OCI-M2 (cell line): ENCODE measurements at regions not wholly inside any gene's neighbourhood (a gene's known extent, or its start where the extent isn't known, plus 50 kb on each side); places are given as distances from the start of the nearest gene placed in this dataset.
"Not testable (repeated sequence)": the region's sequence is repeated elsewhere in the genome, so short reads cannot be mapped to it uniquely, and the experiment has no call there.

Source experiments
- DNase-seq: peaks from one replicate; lab custom pipeline; 2025; ENCODE audit not compliant: unreplicated experiment; lab: John Stamatoyannopoulos, UW

DNA sequence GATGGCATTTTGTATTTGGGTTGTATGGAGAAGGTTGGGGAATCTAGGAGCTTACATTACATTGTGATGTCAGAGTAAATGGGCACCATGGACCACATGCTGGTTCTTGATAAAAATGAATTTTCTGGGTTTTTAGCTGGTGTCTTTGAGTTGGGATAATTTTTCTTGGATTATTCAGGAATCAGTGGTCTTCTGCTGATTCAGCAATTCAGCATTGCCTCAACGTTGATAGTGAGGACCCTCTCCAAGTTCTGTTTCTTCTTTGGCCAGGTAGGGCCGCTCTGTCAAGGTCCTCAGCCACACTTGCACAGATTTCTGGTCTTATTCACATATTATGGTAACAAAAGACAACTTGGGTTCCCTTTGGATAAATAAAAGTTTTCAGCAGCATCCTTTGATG lies 312.0 kb upstream of the TPK1 start:
- no peak for DNase-seq

- DNase-seq: no peak
Observed at GRCh38 chr7:145143685-145144084, 307.8 kb upstream of the TPK1 start.

DNA sequence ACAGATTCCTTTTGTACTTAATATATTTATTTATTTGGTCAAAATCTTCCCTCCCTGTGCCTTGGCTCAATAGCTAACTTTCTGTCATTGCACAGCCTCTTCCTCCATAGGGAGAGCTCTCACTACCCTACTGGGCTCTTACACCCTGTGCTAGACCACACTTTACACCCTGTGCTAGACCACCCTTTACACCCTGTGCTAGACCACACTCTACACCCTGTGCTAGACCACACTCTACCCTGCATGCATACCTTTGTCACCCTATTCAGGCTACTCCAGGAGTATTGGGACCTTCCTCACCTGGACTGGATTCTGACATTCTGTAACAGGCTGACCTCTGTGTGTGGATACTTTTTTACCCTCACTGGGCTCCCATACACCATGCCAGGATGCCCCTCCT lies 298.5 kb upstream of the TPK1 start:
- no peak for DNase-seq

DNA sequence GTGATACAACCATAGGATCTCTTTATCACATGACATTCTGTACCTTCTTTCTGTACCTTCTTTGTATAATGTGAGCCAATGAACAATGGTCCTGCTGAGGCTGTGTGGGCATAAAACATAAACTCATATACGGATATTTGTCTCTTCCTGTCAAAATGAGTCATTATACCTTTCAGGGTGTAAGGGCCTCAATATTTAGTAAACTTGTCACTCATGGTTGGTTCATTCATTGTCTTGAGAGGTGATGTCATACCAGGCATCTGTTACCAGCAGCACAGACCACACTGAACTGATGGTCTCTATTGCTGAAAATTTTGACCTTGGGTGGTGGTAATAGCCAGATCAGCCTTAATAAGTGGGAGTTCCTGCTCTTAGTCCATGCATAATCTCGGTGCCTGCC lies 287.6 kb upstream of the TPK1 start:
- no peak for DNase-seq

GRCh38 chr7:145106001-145106400 lies 270.1 kb upstream of the TPK1 start:
- no peak for DNase-seq

DNA sequence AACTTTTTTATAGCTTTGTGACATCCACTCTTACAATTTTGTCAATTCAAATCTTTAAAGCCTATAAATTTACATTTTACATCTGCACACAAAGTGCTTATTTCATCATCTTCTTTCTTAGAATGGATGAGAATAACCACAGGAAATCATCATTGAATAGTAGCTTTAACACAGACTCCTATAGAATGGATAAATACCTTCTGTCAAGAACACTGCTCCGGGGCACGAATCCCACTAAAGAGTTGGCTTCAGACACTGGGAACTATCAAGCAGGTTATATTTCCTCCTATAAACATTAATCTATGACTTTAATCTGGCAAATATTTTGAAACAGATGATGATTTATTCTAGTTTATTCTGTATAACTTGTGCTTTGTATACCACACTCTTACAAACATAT lies 269.7 kb upstream of the TPK1 start:
- no peak for DNase-seq

- DNase-seq: no peak
Observed at GRCh38 chr7:145104400-145104799, 268.5 kb upstream of the TPK1 start.

DNA sequence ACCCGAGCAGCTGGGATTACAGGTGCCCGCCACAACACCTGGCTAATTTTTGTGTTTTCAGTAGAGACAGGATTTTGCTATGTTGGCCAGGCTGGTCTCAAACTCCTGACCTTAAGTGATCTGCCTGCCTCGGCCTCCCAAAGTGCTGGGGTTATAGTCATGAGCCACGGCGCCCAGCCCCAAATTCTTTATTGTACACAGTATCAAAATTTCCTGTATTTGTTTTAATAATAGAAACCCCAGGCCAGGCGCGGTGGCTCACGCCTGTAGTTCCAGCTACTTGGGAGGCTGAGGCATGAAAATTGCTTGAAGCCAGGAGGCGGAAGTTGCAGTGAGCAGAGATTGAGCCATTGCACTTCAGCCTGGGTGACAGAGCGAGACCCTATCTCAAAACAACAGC lies 266.3 kb upstream of the TPK1 start:
- not testable (repeated sequence) for DNase-seq

GRCh38 chr7:145092766-145093165 lies 256.9 kb upstream of the TPK1 start:
- no peak for DNase-seq

GRCh38 chr7:145088111-145088745 lies 252.4 kb upstream of the TPK1 start:
- no peak for DNase-seq

DNA sequence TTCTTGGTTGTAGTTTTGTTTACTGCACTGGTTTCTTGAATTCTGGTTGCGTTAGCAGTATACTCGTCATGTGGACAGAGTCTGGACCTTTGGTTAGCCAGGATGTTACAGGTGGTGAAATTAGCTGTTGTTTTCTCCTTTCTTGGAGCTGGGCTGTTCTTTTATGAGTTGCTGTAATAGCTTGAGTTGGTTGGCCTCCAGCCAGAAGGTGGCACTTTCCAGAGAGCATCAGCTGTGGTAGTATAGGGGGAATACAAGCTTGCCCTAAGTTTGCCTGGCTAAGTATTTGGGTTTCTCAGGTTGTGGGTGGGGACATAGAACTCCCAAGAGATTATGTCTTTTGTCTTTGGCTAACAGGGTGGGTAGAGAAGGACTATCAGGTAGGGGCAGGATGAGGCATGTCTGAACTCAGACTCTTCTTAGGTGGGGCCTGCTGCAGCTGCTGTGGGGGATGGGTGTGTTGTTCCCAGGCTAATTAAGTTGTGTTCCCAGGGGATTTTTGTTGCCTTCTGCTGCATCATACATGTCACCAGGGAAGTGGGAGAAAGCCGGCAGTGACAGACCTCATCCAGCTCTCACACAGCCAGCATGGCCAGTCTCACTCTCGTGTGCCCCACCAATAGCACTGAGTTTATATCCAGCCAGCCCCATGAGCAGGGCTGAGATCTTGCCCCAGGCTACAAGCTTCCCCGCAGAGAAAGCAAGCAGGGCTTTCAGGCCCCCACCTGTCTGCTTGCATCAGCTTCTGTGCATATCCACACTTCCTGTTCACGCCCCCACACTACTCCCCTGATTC lies 246.7 kb upstream of the TPK1 start:
- no peak for DNase-seq

DNA sequence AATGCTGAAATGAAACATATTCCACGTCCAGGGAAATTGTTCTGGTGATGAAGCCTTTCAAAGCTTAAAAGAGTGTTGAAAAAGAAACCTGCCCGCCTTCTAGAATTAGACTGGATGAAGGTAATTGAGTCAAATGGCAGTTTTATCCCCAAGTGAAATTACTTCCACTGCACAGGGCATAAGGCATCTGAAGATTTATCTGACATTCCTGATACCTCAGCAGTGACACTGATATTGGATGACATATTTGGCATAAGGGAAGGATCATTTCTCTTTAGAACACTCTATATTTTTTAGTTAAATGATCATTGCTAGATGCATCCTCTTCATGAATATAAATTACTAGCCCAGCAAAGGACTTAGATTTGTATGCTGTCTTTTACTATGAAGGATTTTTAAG lies 229.6 kb upstream of the TPK1 start:
- no peak for DNase-seq

DNA sequence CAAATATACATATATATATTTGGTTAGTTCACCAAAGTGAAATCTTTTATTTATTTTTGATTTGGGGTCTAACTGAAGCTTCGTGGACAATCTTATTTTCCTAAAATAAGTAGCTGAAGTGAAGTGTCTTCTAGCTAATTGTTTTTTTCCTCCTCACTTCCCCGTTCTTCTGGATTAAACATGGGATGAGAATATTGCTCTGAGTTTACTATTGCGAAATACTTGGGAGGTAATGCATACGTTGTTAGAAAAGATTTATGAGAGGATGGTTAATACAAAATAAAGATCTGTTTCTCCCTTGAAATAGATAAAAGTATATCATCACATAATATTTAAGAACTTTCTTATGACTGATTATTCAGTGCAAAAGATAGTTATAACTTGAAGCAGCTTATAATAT lies 228.3 kb upstream of the TPK1 start:
- DNase-seq: no peak

DNA sequence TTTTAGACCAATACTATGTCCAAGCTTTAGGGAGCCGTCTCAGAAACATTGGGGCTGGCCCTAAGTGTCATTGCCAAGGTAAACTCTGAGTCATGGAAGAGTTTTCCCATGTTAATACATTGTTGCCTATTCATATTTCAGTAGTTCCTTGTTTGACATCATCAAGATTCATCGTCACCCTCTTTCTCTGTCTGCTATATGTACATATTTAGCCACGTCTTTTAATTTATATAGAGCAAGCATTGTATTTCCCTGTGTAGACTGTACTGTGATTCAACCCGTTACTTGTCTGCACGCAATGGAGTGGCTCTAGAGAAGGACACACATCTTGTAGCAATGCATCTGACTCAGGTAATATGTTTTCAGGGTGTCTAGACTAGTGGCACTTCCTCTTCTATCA lies 217.9 kb upstream of the TPK1 start:
- DNase-seq: no peak

- DNase-seq: no peak
Observed at GRCh38 chr7:145050415-145050814, 214.6 kb upstream of the TPK1 start.

GRCh38 chr7:145036604-145037405 lies 201.0 kb upstream of the TPK1 start:
- peak; percentile 41 for DNase-seq

- DNase-seq: no peak
Observed at GRCh38 chr7:145031162-145031561, 195.3 kb upstream of the TPK1 start.

- no peak for DNase-seq
Observed at GRCh38 chr7:145030754-145031153, 194.9 kb upstream of the TPK1 start.

GRCh38 chr7:145020454-145020853 lies 184.6 kb upstream of the TPK1 start:
- no peak for DNase-seq

GRCh38 chr7:145016068-145016467 lies 180.2 kb upstream of the TPK1 start:
- DNase-seq: no peak

- DNase-seq: no peak
Observed at GRCh38 chr7:145009876-145010275, 174.0 kb upstream of the TPK1 start.

DNA sequence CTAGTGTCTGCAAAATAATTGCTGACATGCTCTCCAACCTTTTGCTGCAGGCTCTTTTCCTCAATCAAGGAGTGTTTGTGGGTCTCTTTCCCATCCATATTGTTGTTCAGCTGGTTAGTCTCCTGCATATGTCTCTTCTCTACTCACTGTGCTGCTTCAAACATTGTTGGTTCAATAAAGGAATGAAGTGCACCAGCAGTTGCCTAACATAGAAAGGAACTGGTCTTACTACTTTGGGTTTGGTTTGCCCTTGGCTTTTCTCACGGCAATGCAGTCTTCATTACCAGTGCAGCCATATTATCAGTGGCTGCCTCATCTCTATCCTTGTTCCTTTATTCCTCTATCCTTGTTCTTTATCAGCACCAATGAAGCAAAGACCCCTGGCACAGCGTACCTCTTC lies 169.7 kb upstream of the TPK1 start:
- DNase-seq: no peak
